ENCODE measurements at regions not wholly inside any gene's neighbourhood (a gene's known extent, or its start where the extent isn't known, plus 50 kb on each side); places are given as distances from the start of the nearest gene placed in this dataset.

DNA sequence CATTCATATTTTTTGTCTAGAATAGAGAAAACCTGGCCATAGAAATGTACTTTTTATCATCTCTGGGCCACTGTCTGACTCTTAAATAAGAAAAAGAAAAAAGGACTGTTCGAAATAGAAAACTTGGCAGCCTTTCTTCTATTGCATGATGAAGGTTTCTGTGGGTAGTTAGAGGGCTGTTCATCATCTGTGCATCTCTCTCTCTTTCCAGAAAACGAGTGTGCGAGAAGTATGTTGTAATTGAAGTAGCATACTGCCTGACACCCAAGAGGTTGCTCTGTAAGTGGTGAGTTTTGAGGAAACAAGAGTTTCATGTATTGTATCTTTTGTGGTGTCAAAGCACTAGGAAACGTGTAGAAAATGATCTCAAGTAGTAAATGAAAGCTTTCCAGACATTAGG, 343.2 kb upstream of the TMEM229A start:
- no peak for TF ChIP-seq EZH2 (IDR thresholded peaks at IDR 0.05; ENCODE audit: borderline replicate concordance, low read length)
- TF ChIP-seq, protein P1, sequence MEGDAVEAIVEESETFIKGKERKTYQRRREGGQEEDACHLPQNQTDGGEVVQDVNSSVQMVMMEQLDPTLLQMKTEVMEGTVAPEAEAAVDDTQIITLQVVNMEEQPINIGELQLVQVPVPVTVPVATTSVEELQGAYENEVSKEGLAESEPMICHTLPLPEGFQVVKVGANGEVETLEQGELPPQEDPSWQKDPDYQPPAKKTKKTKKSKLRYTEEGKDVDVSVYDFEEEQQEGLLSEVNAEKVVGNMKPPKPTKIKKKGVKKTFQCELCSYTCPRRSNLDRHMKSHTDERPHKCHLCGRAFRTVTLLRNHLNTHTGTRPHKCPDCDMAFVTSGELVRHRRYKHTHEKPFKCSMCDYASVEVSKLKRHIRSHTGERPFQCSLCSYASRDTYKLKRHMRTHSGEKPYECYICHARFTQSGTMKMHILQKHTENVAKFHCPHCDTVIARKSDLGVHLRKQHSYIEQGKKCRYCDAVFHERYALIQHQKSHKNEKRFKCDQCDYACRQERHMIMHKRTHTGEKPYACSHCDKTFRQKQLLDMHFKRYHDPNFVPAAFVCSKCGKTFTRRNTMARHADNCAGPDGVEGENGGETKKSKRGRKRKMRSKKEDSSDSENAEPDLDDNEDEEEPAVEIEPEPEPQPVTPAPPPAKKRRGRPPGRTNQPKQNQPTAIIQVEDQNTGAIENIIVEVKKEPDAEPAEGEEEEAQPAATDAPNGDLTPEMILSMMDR (IDR thresholded peaks at IDR 0.05; ENCODE audit: low read length) = no peak
- no peaks in the 10 kb centered on the region for H3K9me3 ChIP-seq (ENCODE audit: low read length)
- no peaks in the 10 kb centered on the region for H3K9me2 ChIP-seq (ENCODE audit: low read depth, low read length)
- no peaks in the 10 kb centered on the region for H3K4me1 ChIP-seq (ENCODE audit: insufficient read depth, low read length, severe bottlenecking)
- H2AFZ ChIP-seq (ENCODE audit: low read length) = no peak overlapping the region
- no peak overlapping the region for H3K9ac ChIP-seq (ENCODE audit: low read length)
- H3K4me2 ChIP-seq (ENCODE audit: low read length) = no peak overlapping the region
- H3K27ac ChIP-seq (ENCODE audit: low read depth, low read length, poor library complexity, severe bottlenecking) = no peak overlapping the region
- no peak overlapping the region for H3K4me3 ChIP-seq (ENCODE audit: low read depth, low read length, poor library complexity, severe bottlenecking)
- H3K27me3 ChIP-seq (ENCODE audit: insufficient read depth, low read length) = no peaks in the 10 kb centered on the region
- no peaks in the 10 kb centered on the region for H4K20me1 ChIP-seq (ENCODE audit: insufficient read depth, low read length)
- H3K79me2 ChIP-seq (ENCODE audit: insufficient read depth, low read length) = no peaks in the 10 kb centered on the region
- H3F3A ChIP-seq (ENCODE audit: insufficient read depth, low read length) = no peaks in the 10 kb centered on the region
- no peaks in the 10 kb centered on the region for H3K36me3 ChIP-seq (ENCODE audit: insufficient read depth, low read length)

DNA sequence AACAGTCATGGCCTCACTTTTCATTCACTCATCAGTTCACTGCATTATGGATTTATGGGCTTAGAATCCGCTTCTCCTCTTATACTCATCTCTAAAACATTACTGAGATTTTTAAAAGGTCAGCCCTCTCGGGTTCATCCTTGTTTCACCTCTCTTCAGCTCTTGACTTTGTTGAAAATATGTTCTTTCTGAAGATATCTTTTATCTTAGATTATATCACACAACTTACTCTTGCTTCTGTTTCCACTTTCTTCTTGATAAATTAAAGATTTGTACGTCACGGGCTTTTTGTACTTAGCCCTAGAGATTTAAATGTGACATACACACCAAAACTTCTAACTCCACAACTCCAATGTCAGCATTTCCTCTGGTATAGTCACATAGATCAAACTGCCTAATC, 342.5 kb upstream of the TMEM229A start:
- no peak overlapping the region for H3K4me3 ChIP-seq (ENCODE audit: low read depth, low read length, poor library complexity, severe bottlenecking)
- no peaks in the 10 kb centered on the region for H3F3A ChIP-seq (ENCODE audit: insufficient read depth, low read length)
- no peak for TF ChIP-seq EZH2 (IDR thresholded peaks at IDR 0.05; ENCODE audit: borderline replicate concordance, low read length)
- TF ChIP-seq, protein P1 (IDR thresholded peaks at IDR 0.05; ENCODE audit: low read length) = no peak
- H3K9me2 ChIP-seq (ENCODE audit: low read depth, low read length) = 0 out of 2 replicates have a peak, but pooled peaks cover 3% of the 10 kb centered on the region
- no peak overlapping the region for H2AFZ ChIP-seq (ENCODE audit: low read length)
- no peaks in the 10 kb centered on the region for H4K20me1 ChIP-seq (ENCODE audit: insufficient read depth, low read length)
- no peak overlapping the region for H3K27ac ChIP-seq (ENCODE audit: low read depth, low read length, poor library complexity, severe bottlenecking)
- no peaks in the 10 kb centered on the region for H3K27me3 ChIP-seq (ENCODE audit: insufficient read depth, low read length)
- H3K9ac ChIP-seq (ENCODE audit: low read length) = no peak overlapping the region
- no peaks in the 10 kb centered on the region for H3K4me1 ChIP-seq (ENCODE audit: insufficient read depth, low read length, severe bottlenecking)
- no peaks in the 10 kb centered on the region for H3K79me2 ChIP-seq (ENCODE audit: insufficient read depth, low read length)
- no peaks in the 10 kb centered on the region for H3K36me3 ChIP-seq (ENCODE audit: insufficient read depth, low read length)
- H3K4me2 ChIP-seq (ENCODE audit: low read length) = no peak overlapping the region
- no peaks in the 10 kb centered on the region for H3K9me3 ChIP-seq (ENCODE audit: low read length)

DNA sequence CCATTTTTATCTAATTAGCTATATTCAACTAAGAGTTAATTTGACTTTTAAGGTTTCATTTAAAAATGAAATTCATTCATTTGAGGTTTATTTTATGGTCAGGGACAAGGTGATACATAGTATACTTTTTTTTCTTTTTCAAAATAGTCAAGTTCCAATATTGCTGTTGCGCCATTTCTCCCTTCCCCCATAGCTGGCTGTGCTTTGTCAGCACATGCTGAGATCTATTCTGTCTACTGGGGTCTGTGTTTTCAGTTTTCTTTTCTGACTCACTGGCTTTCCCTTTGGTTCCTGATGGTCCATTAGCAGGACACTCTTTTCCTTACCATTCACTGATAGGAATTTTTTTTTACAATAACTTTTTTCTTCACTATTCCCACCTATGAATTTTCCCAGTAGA, 336.4 kb upstream of the TMEM229A start:
- H3F3A ChIP-seq (ENCODE audit: insufficient read depth, low read length) = no peaks in the 10 kb centered on the region
- no peak overlapping the region for H2AFZ ChIP-seq (ENCODE audit: low read length)
- no peaks in the 10 kb centered on the region for H3K4me1 ChIP-seq (ENCODE audit: insufficient read depth, low read length, severe bottlenecking)
- no peaks in the 10 kb centered on the region for H4K20me1 ChIP-seq (ENCODE audit: insufficient read depth, low read length)
- no peak overlapping the region for H3K27ac ChIP-seq (ENCODE audit: low read depth, low read length, poor library complexity, severe bottlenecking)
- H3K79me2 ChIP-seq (ENCODE audit: insufficient read depth, low read length) = no peaks in the 10 kb centered on the region
- 0 out of 2 replicates have a peak, but pooled peaks cover 6% of the 10 kb centered on the region for H3K9me2 ChIP-seq (ENCODE audit: low read depth, low read length)
- no peak for TF ChIP-seq EZH2 (IDR thresholded peaks at IDR 0.05; ENCODE audit: borderline replicate concordance, low read length)
- no peaks in the 10 kb centered on the region for H3K9me3 ChIP-seq (ENCODE audit: low read length)
- H3K4me2 ChIP-seq (ENCODE audit: low read length) = no peak overlapping the region
- H3K9ac ChIP-seq (ENCODE audit: low read length) = no peak overlapping the region
- no peaks in the 10 kb centered on the region for H3K27me3 ChIP-seq (ENCODE audit: insufficient read depth, low read length)
- H3K36me3 ChIP-seq (ENCODE audit: insufficient read depth, low read length) = no peaks in the 10 kb centered on the region
- H3K4me3 ChIP-seq (ENCODE audit: low read depth, low read length, poor library complexity, severe bottlenecking) = no peak overlapping the region

DNA sequence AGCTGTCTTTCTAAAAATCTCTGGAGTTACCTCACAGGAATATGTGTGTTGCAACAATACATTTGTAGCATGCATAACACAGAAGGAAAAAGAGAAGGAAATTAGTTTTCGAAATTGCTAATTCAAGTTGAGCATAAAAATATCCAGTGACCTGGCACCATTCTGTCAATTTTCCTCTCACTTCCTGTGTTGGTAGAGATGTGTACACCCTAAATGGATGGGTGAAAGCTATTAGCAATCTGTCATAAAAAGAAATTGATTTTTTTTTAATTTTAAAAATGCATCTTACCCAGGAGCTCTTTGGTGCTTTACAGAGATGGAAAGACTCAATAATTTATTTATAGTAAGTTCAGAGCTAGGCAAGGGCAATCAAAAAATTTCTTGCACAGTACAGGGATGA, 333.3 kb upstream of the TMEM229A start:
- H3F3A ChIP-seq (ENCODE audit: insufficient read depth, low read length) = no peaks in the 10 kb centered on the region
- TF ChIP-seq, protein P1 (IDR thresholded peaks at IDR 0.05; ENCODE audit: low read length) = no peak
- TF ChIP-seq EZH2 (IDR thresholded peaks at IDR 0.05; ENCODE audit: borderline replicate concordance, low read length) = no peak
- no peaks in the 10 kb centered on the region for H3K36me3 ChIP-seq (ENCODE audit: insufficient read depth, low read length)
- H3K4me3 ChIP-seq (ENCODE audit: low read depth, low read length, poor library complexity, severe bottlenecking) = no peak overlapping the region
- H4K20me1 ChIP-seq (ENCODE audit: insufficient read depth, low read length) = no peaks in the 10 kb centered on the region
- no peak overlapping the region for H3K9ac ChIP-seq (ENCODE audit: low read length)
- H3K27ac ChIP-seq (ENCODE audit: low read depth, low read length, poor library complexity, severe bottlenecking) = no peak overlapping the region
- no peaks in the 10 kb centered on the region for H3K4me1 ChIP-seq (ENCODE audit: insufficient read depth, low read length, severe bottlenecking)
- no peaks in the 10 kb centered on the region for H3K79me2 ChIP-seq (ENCODE audit: insufficient read depth, low read length)
- no peak overlapping the region for H2AFZ ChIP-seq (ENCODE audit: low read length)
- H3K9me3 ChIP-seq (ENCODE audit: low read length) = no peaks in the 10 kb centered on the region
- H3K9me2 ChIP-seq (ENCODE audit: low read depth, low read length) = 0 out of 2 replicates have a peak, but pooled peaks cover 6% of the 10 kb centered on the region
- no peaks in the 10 kb centered on the region for H3K27me3 ChIP-seq (ENCODE audit: insufficient read depth, low read length)
- H3K4me2 ChIP-seq (ENCODE audit: low read length) = no peak overlapping the region

Data from OCI-LY1 (cell line).